NCI-H526 treated with DMSO at 0.1 percent for 48 hours (cell line): ENCODE measurements at regions not wholly inside any gene's neighbourhood (a gene's known extent, or its start where the extent isn't known, plus 50 kb on each side); places are given as distances from the start of the nearest gene placed in this dataset.

Source experiments
- DNase-seq: peaks from one replicate; lab custom pipeline; 2025; lab: John Stamatoyannopoulos, UW

DNA sequence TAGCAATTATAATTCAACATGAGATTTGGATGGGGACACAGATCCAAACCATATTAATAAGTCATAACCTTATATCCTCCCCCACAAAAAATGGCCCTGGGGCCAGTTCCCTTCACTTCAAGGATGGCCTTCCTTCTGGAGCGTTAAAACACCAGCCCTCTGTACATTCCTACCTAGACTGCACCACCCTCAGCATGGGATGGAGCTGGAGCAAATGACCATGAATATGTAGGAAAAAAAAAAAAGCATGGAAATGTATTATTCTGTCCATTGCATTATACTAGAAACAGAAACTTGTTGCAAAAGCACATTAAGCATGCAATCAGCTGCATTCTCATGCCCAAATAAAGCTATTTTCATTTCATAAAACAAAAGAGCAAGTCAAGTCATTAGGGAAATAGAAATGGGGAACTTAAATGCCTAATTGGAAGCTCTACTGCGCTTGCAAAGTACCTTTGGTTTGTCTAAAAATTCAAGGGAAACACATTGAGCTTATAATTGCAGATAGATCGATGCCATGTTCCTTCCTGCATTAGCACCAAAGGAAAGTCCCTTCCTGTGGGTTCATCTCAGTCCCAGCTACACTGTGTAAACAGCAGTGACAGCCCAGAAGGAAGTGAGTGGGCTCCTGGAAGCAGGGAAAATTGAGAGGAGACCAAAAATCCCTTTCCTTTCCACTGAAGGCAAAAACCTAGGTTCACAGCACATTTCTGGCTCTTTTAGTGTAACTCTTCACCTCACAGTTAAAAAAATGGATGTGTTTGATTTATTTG is 252.0 kb upstream of the KLHL29 start:
- DNase-seq: no peak

DNA sequence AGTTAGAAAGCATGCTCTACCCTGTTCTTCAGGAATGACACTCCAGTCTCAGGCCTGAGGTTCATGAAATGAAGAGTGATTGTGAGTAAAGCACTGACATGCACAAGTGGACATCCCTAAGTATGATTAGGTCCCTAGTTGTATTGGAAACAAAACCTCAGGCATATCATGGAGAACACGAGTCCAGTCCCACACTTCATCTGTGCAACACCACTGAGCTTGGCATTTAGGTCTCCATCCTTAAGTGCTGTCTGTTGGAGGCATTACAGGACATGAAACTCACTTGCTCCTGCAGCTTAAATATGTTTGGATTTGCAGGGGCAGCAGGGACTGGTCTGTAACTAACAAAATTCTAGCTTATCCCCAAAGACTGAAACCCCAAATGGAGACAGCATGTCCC is 250.3 kb upstream of the KLHL29 start:
- no peak for DNase-seq

DNA sequence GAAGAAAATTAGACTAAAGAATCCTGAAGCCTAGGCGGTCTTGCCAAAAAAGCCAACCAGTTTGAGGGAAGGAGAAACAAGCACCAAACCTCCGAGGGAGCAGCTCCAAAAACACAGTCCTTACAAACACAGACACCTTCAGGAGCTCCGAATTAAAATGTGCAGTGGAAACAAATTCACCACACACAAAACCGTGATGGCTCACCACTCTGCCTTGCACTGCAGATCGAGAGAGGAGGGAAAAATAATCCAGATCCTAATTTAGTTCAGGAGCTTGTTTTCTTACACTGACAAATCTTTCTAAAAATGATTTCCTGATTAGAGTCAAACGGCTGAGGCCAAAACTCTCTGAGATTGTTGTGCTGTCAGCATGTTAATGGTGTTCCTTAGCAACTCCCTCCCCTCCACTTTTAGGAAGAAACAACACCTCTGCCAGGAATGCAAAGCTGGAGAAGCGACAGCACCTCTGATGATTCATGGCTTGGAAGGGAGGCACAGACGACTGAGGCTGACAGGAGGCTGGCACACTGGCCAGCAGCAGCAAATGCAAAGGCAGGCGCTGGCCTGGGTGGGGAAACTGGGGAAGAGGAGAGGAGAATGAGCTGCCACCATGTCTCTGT is 249.4 kb upstream of the KLHL29 start:
- no peak for DNase-seq

DNA sequence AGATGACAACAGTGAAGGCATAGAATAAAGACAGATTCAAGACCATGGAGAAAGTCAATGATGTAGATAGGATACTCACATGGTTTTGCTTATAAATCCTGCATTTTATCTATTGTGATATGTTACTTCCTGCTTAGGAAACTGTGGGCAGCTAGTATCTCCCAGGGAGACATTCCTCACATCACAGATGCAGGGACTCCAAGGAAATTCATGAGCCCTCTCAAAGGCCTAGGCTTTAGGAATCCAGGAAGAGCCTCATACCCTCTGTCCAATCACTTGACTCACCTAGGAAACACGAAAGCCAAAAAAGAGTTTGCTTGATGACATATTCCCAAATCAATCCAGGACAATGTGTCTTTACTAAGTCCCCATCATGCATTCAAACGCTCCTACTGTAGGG is 247.8 kb upstream of the KLHL29 start:
- no peak for DNase-seq

DNA sequence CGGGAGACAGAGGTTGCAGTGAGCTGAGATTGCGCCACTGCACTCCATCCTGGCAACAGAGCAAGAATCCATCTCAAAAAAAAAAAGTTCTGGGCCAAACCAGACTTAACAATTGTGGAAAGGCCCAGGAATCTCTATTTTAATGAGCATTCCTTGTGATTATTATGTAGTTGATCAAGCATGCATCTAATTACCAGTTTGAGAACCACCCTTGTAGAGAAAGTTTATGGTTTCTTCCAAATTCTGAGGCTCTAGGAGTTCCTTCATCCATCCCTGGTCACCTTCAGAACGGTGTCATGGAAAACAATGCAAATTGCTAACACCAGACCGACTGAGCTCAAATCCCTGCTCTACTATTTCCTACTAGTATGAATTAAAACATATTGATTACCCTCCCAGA is 246.3 kb upstream of the KLHL29 start:
- no peak for DNase-seq

DNA sequence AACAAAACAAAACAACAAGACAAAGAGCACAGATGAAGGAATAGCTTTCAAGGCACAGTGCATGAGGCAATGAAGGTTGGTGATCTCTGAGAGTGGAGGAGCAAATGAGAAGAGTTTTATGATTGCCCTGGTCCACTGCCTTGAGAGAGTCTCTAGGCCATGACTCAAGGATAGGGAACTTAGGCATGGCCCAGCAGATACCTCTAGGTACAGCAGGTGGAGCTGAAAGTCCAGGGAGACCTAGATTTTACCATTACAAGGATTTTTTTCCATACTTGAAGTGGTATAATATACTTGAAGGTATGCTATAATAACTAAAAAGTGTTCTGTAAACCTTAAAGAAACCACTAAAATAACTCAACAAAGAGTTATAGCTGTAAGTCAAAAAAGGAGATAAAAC is 239.5 kb upstream of the KLHL29 start:
- no peak for DNase-seq

DNA sequence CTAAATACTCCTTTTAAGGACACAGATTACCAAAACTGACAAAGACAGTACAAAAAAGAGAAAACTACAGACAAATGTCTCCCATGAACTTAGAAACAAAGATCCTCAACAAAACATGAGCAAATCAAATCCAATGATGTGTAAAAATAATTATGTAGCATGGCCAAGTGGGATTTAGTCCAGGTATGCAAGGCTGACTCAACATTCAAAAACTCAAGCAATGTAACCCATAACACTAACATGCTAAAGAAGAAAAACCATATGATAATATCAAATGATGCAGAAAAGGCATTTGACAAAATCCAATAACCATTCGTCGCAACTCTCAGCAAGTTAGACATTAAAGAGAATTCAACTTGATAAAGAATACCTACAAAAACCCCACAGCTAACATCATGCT is 239.0 kb upstream of the KLHL29 start:
- DNase-seq: no peak

DNA sequence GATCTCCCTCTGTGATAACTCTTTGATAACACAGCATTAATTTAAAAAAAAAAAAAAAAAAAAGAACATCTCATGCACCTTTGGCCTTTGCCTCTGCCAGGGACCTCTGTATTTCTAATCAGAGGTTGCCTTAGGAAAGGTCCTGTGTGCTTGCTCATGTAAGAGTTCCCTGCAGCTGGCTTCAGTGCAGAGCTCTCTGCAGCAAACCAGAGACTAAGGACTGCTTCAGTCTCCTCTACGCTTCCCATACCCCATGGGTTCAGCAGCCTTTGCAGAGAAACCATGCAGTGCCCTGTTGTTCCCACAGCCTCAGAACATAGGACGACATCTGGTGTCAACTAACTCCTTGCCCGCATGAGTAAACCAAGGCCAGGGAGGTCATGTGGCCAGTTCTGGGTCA is 236.6 kb upstream of the KLHL29 start:
- DNase-seq: no peak

DNA sequence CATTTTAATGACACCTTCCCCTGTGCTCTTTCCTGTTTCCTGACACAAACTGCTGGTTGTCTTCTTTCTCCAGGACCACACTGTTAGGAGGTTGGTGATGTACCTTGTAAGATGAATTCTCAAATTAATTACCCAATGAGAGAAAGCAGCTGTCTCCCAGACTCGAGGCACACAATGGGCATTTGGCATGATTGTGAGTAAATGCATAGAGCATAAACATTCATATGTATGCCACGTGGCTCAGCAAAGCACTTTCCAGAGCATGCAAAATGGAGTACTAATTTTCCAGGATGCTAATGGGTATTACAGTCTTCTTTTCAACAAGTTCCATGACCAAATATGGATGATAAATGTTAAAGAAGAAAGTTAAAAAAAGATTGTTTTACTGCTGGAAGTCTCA is 235.2 kb upstream of the KLHL29 start:
- no peak for DNase-seq

DNA sequence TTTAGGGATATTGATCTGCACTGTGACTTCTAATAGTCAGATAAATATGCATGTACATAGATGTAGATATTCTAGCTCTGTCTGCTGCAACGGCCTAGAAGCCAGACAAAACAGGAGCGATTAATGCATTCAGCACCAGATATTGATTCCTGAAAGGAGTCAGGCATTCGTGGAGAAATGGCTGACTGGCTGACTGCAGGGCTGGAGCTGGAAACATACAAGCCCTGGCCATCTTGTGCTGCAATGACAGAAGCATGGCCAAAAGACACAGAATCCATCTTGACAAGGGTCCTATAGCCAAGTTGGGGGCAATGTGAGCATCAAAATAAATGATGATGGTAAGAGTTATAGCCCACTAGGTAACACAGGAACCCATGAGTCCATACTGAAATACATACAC is 231.5 kb upstream of the KLHL29 start:
- no peak for DNase-seq

DNA sequence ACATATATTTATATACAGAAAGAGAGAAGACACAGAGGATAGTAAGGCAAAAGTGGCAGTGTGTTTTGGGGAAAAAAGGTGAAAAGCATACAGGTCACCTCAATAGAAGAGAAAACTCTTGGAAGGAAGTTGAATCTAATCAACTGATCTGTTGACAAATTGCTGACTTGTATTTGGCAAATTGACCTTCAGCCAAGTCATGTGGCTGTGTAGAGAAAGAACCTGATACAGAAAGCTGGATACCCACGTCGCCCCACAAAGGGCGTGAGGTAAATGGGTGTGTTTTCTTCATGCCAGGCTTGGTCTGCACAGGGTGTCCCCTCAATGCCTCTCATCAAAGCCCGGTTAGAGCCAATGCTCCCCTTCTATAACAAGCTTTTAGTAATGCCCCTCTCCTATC is 230.0 kb upstream of the KLHL29 start:
- no peak for DNase-seq

DNA sequence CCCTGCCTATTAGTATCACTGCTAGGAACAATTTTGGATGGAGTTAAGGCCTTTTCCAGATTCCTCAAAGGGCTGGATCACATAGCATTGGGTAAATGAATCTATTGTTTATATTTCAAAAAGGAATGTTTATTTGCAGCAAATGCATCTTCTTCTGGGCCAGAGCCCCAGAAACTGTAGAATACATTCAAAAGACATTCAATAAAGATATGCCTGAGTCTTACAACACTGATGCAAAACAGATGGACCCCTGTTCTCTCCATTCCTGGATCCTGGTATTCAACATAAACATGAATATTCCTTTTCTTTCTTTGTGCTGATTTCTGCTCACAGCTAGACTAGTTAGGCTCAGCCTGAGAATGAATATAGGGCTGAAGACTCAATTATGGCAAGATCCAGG is 227.2 kb upstream of the KLHL29 start:
- no peak for DNase-seq

DNA sequence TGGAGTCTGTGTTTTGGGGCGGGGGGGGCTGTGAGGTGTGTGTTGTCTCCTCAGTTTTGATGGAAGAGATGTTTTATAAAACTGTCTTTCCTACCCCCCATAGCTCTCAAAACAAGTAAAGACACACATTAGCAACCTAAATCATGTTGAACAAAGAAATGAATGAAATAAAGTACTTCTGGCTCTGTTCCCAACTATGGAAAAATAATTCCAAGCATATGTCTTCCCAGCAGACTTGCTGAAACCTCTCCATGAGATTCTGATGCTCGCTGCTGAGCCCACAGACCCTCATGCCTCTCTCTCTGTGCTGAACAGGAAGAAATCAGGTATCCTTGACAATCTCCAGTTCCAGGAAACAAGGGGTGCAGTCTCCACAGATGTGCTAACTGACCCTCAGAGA is 226.7 kb upstream of the KLHL29 start:
- no peak for DNase-seq

DNA sequence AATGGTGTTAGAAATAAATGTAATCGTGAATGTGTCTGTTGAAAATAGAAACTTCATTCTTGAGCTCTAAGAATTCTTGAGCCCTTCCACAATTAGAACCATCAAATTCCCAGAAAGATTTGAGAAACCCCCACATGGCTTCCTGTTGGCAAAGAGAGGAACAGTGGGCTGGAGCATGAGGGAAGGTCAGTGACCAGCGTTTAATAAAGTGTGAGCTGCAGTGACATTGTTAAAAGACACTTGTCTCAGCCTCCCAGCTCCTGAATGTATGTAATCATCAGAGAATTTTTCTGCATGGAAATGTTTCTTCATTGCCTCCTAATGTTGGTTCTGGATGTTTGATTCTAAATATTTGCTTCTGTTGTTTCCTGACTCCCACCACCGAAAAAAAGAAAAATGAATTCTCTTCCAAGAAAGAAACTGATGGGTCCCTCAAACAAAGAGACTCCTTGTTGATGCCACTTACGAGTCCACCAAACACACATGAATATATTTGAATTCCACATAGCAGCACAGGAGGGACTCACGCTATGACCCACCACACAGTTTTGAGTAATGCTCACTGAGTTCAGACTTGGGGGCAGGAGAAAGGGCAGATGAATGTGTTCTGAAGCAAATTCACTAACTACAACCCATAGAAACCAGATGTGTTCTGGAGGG is 225.1 kb upstream of the KLHL29 start:
- no peak for DNase-seq

DNA sequence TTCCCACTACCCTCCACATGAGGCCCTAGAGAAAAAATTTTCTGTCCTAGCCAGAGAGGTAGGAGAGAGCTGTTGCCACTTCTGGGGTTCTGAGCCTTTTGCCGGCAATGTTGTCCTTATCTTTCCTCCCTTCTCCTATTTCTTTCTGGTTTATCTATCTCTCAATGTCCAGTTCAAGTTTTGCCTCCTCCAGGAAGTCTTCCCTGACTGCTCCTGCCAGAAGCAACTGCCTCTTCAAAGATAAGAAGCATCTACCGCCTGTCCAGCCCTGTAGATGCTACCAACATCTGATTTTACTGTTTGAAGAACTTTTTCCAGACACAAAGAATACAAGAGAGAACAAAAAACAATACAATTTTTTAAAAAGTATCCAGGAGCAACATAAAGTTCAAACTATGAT is 220.8 kb upstream of the KLHL29 start:
- no peak for DNase-seq

DNA sequence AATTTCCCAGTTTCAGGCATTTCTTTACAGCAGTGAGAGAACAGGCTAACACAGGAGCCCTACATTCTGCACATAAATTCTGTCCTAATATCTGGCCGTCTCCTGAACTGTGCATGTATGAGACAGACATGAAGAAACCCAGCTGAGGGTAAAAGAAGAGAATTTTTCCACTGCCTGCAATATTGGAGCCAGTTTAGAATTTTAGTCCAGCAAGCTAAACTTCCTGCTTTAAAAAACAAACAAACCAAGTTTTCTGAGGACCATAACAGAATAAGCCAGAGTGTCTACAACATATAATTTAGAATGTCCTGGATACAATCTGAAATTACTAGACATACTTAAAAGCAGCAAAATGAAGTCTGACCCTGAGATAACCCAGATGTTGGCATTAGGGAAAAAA is 215.1 kb upstream of the KLHL29 start:
- no peak for DNase-seq

DNA sequence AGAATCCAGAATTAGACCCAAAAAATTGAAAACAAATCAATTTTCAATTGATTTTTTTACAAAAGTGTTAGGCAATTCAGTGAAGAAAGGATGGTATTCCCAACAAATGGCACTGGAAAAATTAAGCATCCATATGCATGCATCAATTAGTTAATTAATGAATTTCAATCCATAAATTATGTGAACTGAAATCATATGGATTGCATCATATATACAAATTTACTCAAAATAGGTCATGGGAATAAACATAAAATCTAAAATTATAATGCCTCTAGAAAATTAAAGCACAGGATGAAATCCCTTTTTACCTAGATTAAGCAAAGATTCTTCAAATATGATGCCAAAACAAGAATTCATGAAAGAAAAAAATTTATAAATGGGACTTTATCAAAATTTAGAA is 213.9 kb upstream of the KLHL29 start:
- no peak for DNase-seq

DNA sequence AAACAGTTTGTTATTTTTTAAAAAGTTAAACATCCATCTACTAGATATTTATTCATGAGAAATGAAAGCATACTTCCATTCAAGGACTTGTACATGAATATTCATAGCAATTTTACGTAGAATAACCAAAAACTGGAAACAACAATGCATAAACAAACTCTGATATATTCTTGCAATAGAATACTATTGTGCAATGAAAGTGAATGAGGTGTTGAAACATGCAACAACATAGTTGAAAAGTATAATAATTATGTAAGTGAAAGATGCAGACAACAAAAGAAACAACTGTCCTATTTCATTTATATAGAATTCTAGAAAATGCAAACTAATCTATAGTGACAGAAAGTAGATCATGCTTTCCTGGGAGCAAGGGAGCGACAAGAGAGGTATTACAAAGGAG is 206.6 kb upstream of the KLHL29 start:
- DNase-seq: no peak

DNA sequence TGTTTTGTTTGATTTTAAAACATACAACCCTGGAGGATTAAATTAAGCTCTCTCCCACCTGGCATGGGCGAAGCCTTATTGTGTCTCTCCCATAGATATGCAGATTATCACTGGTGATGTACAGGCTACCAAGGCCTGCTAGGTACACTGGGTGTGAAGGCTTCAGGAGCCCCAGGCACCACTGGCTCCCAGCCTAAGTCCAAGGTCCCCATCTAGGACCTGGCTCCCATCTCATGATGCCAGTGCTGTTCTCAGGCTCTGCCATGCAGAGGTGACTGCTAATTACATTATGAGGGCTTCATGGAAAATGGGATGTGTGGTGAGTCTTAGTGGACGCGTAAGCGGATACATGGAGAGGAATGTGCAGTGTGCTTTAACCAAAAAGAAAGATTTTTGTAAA is 201.2 kb upstream of the KLHL29 start:
- no peak for DNase-seq

DNA sequence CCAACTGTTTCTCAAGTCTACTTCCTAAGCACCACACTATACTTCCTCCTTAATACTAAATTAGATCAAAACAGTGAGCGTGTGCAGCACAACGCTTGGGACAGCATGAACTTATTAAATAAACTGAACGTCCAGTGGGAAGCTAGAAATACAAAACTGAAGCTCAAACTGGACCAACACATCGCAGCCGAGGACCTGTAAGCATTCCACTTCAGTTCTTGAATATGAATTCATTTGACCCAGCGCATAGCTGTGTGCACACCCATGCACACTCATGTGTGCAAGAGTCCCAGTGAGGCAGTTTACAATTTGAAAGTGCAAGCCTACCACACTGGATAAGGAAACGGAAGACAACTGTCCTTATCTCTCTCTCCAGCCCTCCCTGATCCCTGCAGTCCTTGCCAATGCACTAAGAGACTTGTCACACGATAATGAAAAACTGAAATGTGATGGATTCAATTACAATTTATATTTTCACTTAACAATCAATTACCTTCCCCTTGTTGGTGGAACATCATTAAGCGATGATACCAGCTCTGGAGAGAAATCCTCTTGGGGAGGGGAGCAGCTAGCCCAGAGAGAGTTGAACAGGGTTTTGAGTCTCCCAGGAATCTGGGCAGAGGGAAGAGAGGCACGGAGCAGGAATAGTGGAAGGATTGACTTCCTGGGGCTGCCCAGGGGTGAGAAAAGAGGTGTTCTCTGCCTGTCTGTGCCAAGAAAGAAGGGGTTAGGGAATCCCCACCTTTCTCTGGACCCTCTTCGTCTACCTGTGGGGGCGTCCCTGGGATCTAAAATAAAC is 186.5 kb upstream of the KLHL29 start:
- DNase-seq: no peak

DNA sequence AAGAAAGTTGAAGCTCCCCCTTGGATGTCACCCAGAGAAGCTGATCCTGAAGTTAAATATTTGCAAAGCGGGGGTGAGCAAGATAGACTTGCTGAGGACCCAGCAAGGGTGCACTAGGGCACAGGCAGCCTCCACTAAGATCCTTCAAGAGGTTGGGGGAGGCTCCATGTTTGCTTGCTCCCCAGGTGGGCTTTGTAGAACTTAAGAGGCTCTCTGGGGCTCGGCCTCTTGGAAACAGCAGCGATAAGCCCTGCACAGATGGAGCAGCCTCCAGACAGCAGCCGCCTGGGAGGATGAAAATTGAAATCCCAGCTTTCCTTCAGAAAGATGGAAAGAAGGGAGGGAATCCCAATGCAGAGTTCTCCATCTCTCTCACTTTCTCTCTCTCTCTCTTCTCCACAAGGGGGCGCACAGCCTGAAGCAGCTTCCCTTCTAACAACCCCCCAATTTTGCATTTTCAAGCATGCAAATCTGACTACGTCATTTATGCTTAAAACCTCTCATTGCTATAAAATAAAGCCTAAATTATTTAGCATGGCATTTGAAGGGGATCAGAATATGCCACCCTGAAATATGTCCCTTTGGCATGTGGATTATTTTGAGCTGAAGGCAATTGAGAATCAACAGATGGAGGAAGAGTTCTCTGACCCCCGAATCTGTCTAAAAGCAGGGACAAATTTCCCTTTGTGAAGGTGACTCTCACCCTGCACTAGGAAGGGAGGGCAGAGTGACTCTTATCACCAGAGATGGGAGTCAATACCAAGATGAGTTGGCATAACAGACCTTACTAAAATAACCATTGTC is 185.7 kb upstream of the KLHL29 start:
- peak; percentile 19 for DNase-seq
